Adrenal gland (tissue), 9 donors: ENCODE measurements at regions not wholly inside any gene's neighbourhood (a gene's known extent, or its start where the extent isn't known, plus 50 kb on each side); places are given as distances from the start of the nearest gene placed in this dataset.

Source experiments
- DNase-seq, 7 donors: peaks; one replicate each; pipeline ENCODE4 v3.0.0-alpha.2; 2019 to 2020
- H3K27ac ChIP-seq, 5 donors: fragments of 200-600 bp; sonication (generic) in 4 of 5; 1 replicate in 3 of 5; 2 replicates in 2 of 5; pipeline versions ENCODE4 v1.5.1 to v1.8.0; 2016 to 2020; ENCODE audit warnings: mild to moderate bottlenecking in 1 of 5
- H3K27me3 ChIP-seq: fragments of 200-600 bp; 2 replicates; pipeline ENCODE4 v1.8.0; 2021
- H3K36me3 ChIP-seq, 2 donors: fragments of 200-600 bp; replicated peaks in 1 of 2; 1 replicate in 1 of 2; 2 replicates in 1 of 2; pipeline versions ENCODE4 v1.5.1 to v1.8.0; 2018 to 2022
- H3K4me1 ChIP-seq, 2 donors: fragments of 200-600 bp; replicated peaks in 1 of 2; 1 replicate in 1 of 2; 2 replicates in 1 of 2; pipeline versions ENCODE4 v1.5.1 to v1.8.0; 2018 to 2021
- H3K4me3 ChIP-seq, 4 donors: fragments of 200-600 bp; sonication (generic) in 3 of 4; one replicate each; pipeline ENCODE4 v1.5.1; 2016 to 2018
- H3K9me3 ChIP-seq, 3 donors: fragments of 200-600 bp; sonication (generic) in 1 of 3; replicated peaks in 1 of 3; 1 replicate in 2 of 3; 2 replicates in 1 of 3; pipeline versions ENCODE4 v1.5.1 to v1.8.0; 2016 to 2021
- POLR2A ChIP-seq, 2 donors: fragments of 450-650 bp; IDR thresholded peaks; one replicate each; pipeline ENCODE4 v1.6.1; 2017; ENCODE audit warnings: antibody characterized with exemption in 2 of 2, mild to moderate bottlenecking in 2 of 2, moderate library complexity in 1 of 2
- WGBS, 4 donors: extraction: QIAGEN DNeasy Blood & Tissue Kit in 2 of 4; methylation state at CpG; one replicate each; pipeline versions ENCODE4 v1.1.5 to v1.1.7; 2013 to 2017; 5-methylcytosine and 5-hydroxymethylcytosine counted together
- intact Hi-C, 2 donors: fragments of 100-400 bp; cut with DNase I; formaldehyde crosslinking; loops; one replicate each; pipeline versions ENCODE4 v1.14.1 to v1.15.0; 2022 to 2023
- TF ChIP-seq, protein P1 (sequence below), 6 experiments: fragments of 450-650 bp in 4 of 6; fragments of 200-600 bp in 2 of 6; sonication (generic) in 1 of 6; IDR thresholded peaks; 1 replicate in 5 of 6; 2 replicates in 1 of 6; pipeline versions ENCODE4 v1.5.1 to v1.8.0; 2016 to 2021; ENCODE audit warnings: antibody characterized with exemption in 6 of 6, mild to moderate bottlenecking in 2 of 6, moderate library complexity in 1 of 6
- donor health status: healthy with polysubstance abuse.
- donor health status: Bipolar disorder and iron deficiency.
- donor health status: DM: yes; HTN: yes; CAD: no.
- donor health status: DM: no; HTN: no; CAD: no.
- donor health status: DM: no; HTN: no; CAD: no.

DNA sequence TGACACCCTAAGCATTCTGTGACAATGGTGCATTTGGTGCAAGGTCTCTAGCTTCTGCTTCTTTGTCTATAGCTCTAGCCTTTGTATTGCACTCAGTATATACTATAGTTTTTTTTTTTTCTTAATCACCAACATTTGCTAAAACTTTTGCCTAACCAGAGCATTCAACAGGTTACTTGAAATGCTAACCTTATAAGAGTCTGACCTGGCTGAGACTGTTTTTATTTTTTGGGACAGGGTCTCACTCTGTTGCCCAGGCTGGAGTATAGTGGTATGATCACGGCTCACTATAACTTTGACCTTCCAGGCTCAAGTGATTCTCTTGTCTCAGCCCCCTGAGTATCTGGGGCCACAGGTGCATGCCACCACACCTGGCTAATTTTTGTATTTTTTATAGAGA, 92.4 kb downstream of the ZNF365 start:
- no peaks in the 10 kb centered on the region for H3K36me3 ChIP-seq
- H3K9me3 ChIP-seq: no peaks in the 10 kb centered on the region
- intact Hi-C loops: no loop called here
- H3K4me3 ChIP-seq: no peak overlapping the region
- WGBS, 4 donors: 80 to 100% (median 90%) methylated on average over 1 of the region's 1 CpG
- H3K4me1 ChIP-seq: no peaks in the 10 kb centered on the region
- no peak overlapping the region for H3K27ac ChIP-seq
- DNase-seq: no peak
- H3K27me3 ChIP-seq: no peaks in the 10 kb centered on the region
- no peak for TF ChIP-seq POLR2A (IDR thresholded peaks at IDR 0.05)
- TF ChIP-seq, protein P1, sequence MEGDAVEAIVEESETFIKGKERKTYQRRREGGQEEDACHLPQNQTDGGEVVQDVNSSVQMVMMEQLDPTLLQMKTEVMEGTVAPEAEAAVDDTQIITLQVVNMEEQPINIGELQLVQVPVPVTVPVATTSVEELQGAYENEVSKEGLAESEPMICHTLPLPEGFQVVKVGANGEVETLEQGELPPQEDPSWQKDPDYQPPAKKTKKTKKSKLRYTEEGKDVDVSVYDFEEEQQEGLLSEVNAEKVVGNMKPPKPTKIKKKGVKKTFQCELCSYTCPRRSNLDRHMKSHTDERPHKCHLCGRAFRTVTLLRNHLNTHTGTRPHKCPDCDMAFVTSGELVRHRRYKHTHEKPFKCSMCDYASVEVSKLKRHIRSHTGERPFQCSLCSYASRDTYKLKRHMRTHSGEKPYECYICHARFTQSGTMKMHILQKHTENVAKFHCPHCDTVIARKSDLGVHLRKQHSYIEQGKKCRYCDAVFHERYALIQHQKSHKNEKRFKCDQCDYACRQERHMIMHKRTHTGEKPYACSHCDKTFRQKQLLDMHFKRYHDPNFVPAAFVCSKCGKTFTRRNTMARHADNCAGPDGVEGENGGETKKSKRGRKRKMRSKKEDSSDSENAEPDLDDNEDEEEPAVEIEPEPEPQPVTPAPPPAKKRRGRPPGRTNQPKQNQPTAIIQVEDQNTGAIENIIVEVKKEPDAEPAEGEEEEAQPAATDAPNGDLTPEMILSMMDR (IDR thresholded peaks at IDR 0.05): no peak

DNA sequence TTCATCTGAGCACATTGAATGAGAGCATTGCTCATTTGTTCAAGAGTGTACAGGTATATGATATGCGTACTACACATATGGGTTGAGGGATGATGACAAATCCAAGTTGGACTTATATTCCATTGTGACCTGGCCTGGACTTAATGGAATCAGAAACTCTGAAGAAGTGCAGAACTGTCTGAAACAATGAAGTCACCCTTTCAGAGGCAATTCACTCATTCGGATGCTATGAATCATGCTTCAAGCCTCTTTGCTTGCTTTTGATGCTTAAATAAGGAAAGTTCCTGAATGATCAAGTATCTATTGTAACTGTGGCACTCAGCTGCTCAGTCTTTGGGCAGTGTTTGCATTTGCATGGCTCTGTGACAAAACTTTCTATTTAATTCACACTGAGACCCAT, 93.4 kb downstream of the ZNF365 start:
- DNase-seq: no peak
- intact Hi-C loops: no loop called here
- no peak for TF ChIP-seq POLR2A (IDR thresholded peaks at IDR 0.05)
- TF ChIP-seq, protein P1 (IDR thresholded peaks at IDR 0.05): no peak
- Histone ChIP-seq H3K9me3 (no peaks in the 10 kb centered on the region), H3K36me3 (no peaks in the 10 kb centered on the region), H3K4me1 (no peaks in the 10 kb centered on the region), H3K27ac (no peak overlapping the region), H3K27me3 (no peaks in the 10 kb centered on the region), H3K4me3 (no peak overlapping the region)
- 75 to 100% (median 91%) methylated on average over 2 of the region's 2 CpGs for WGBS, 4 donors

GRCh38 chr10:62471711-62472110, 97.5 kb downstream of the ZNF365 start:
- intact Hi-C loops: no loop called here
- 73 to 82% (median 75%) methylated on average over 3 of the region's 3 CpGs for WGBS, 4 donors
- H3K4me1 ChIP-seq: no peaks in the 10 kb centered on the region
- H3K27me3 ChIP-seq: no peaks in the 10 kb centered on the region
- no peaks in the 10 kb centered on the region for H3K9me3 ChIP-seq
- no peak for DNase-seq
- no peaks in the 10 kb centered on the region for H3K36me3 ChIP-seq
- TF ChIP-seq, protein P1 (IDR thresholded peaks at IDR 0.05): no peak
- TF ChIP-seq POLR2A (IDR thresholded peaks at IDR 0.05): no peak
- H3K4me3 ChIP-seq: no peak overlapping the region
- H3K27ac ChIP-seq: no peak overlapping the region

GRCh38 chr10:62473241-62473640, 99.1 kb downstream of the ZNF365 start:
- Histone ChIP-seq H3K4me3 (no peak overlapping the region), H3K9me3 (no peaks in the 10 kb centered on the region), H3K27me3 (no peaks in the 10 kb centered on the region), H3K27ac (no peak overlapping the region), H3K36me3 (no peaks in the 10 kb centered on the region), H3K4me1 (no peaks in the 10 kb centered on the region)
- no peak for DNase-seq
- intact Hi-C loops: no loop called here
- WGBS, 4 donors: 66 to 69% (median 68%) methylated on average over 4 of the region's 4 CpGs
- TF ChIP-seq, protein P1 (IDR thresholded peaks at IDR 0.05): no peak
